ENCODE measurements at regions not wholly inside any gene's neighbourhood (a gene's known extent, or its start where the extent isn't known, plus 50 kb on each side); places are given as distances from the start of the nearest gene placed in this dataset.

- CTCF ChIA-PET, result no interaction called here
- intact Hi-C loops (cut with micrococcal nuclease) (no loop called here), dilution Hi-C loops (cut with MboI; ENCODE audit: extremely low pct_ligation_motif_present, low sequenced_read_pairs) (no loop called here)
- Histone ChIP-seq H3K9me3 (replicated peaks; ENCODE audit: control insufficient read depth, insufficient read depth, low read length) (peaks cover 2% of the 10 kb centered on the region), H3K4me2 (ENCODE audit: insufficient read depth, low read length) (no peak overlapping the region), H3K27ac (ENCODE audit: insufficient read depth, low read depth, low read length) (no peak overlapping the region), H3K4me3 (replicated peaks in 1 of 3; ENCODE audit: insufficient read depth in 1 of 3, low read depth in 1 of 3, low read length in 3 of 3) (no peak overlapping the region), H3K4me1 (ENCODE audit: control insufficient read depth, extremely low read depth, insufficient read depth, low read length) (no peaks in the 10 kb centered on the region), H3K27me3 (ENCODE audit: control insufficient read depth in 2 of 2, insufficient read depth in 2 of 2, low read length in 2 of 2) (no peaks in the 10 kb centered on the region), H3K9ac (replicated peaks; ENCODE audit: extremely low read depth, insufficient read depth, low read length) (no peak overlapping the region), H3K9me1 (replicated peaks; ENCODE audit: control insufficient read depth, extremely low read depth, insufficient read depth, low read length) (no peaks in the 10 kb centered on the region), H2AFZ (ENCODE audit: low read depth, low read length) (no peak overlapping the region), H3K79me2 (ENCODE audit: control insufficient read depth, insufficient read depth, low read length) (no peaks in the 10 kb centered on the region), H4K20me1 (replicated peaks; ENCODE audit: control insufficient read depth, extremely low read depth, insufficient read depth, low read length) (no peaks in the 10 kb centered on the region), H3K36me3 (ENCODE audit: control insufficient read depth in 2 of 2, extremely low read depth in 1 of 2, insufficient read depth in 2 of 2, low read length in 2 of 2) (no peaks in the 10 kb centered on the region)
- BruUV-seq (replicated peaks), result no TSS peak
- DNase-seq (ENCODE audit: low read depth, low spot score) (no peak), FAIRE-seq (no peak)
- TF ChIP-seq FOS (IDR thresholded peaks at IDR 0.05; ENCODE audit: borderline replicate concordance, insufficient read depth, low read length) (no peak), MYC (IDR thresholded peaks at IDR 0.05; ENCODE audit: low read depth, low read length) (no peak), POLR2A (IDR thresholded peaks at IDR 0.05; ENCODE audit: low read depth, low read length) (no peak), CTCF (IDR thresholded peaks at IDR 0.05; ENCODE audit: extremely low read depth in 1 of 2, insufficient read depth in 1 of 2, low read depth in 1 of 2, low read length in 2 of 2) (no peak), GATA2 (IDR thresholded peaks at IDR 0.05; ENCODE audit: insufficient read depth, insufficient read length, low read depth, low read length) (no peak), POLR2AphosphoS5 (IDR thresholded peaks at IDR 0.05; ENCODE audit: insufficient read depth, low read depth, low read length) (no peak), EZH2 (IDR thresholded peaks at IDR 0.05; ENCODE audit: borderline replicate concordance, low read depth, low read length, severe bottlenecking) (no peak), JUN (IDR thresholded peaks at IDR 0.05; ENCODE audit: borderline replicate concordance, insufficient read depth, insufficient read length, low read depth) (no peak), MAX (IDR thresholded peaks at IDR 0.05; ENCODE audit: insufficient read depth, insufficient read length) (no peak)
- POLR2A ChIA-PET, result no interaction called here
These were observed 748.2 kb upstream of the CELF4 start for GRCh38 chr18:38313831-38314230.

Data from endothelial cell of umbilical vein (primary cell).